ENCODE measurements at regions not wholly inside any gene's neighbourhood (a gene's known extent, or its start where the extent isn't known, plus 50 kb on each side); places are given as distances from the start of the nearest gene placed in this dataset.
"Not testable (repeated sequence)": the region's sequence is repeated elsewhere in the genome, so short reads cannot be mapped to it uniquely, and the experiment has no call there.

DNA sequence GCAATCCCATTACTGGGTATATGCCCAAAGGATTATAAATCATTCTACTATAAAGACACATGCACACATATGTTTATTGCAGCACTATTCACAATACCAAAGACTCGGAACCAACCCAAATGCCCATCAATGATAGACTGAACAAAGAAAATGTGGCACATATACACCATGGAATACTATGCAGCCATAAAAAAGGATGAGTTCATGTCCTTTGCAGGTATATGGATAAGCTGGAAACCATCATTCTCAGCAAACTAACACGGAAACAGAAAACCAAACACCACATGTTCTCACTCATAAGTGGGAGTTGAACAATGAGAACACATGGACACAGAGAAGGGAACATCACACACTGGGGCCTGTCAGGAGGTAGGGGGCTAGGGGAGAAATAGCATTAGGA, 235.7 kb downstream of the PTN start:
- not testable (repeated sequence) for TF ChIP-seq POLR2AphosphoS5 (IDR thresholded peaks at IDR 0.05; ENCODE audit: insufficient read depth, low read depth, low read length); POLR2A (IDR thresholded peaks at IDR 0.05; ENCODE audit: low read depth, low read length); FOS (IDR thresholded peaks at IDR 0.05; ENCODE audit: borderline replicate concordance, insufficient read depth, low read length); EZH2 (IDR thresholded peaks at IDR 0.05; ENCODE audit: borderline replicate concordance, low read depth, low read length, severe bottlenecking)
- TF ChIP-seq, protein P1, sequence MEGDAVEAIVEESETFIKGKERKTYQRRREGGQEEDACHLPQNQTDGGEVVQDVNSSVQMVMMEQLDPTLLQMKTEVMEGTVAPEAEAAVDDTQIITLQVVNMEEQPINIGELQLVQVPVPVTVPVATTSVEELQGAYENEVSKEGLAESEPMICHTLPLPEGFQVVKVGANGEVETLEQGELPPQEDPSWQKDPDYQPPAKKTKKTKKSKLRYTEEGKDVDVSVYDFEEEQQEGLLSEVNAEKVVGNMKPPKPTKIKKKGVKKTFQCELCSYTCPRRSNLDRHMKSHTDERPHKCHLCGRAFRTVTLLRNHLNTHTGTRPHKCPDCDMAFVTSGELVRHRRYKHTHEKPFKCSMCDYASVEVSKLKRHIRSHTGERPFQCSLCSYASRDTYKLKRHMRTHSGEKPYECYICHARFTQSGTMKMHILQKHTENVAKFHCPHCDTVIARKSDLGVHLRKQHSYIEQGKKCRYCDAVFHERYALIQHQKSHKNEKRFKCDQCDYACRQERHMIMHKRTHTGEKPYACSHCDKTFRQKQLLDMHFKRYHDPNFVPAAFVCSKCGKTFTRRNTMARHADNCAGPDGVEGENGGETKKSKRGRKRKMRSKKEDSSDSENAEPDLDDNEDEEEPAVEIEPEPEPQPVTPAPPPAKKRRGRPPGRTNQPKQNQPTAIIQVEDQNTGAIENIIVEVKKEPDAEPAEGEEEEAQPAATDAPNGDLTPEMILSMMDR (IDR thresholded peaks at IDR 0.05; ENCODE audit: extremely low read depth in 1 of 2, insufficient read depth in 1 of 2, low read depth in 1 of 2, low read length in 2 of 2), result not testable (repeated sequence)
- TF ChIP-seq, protein P2, sequence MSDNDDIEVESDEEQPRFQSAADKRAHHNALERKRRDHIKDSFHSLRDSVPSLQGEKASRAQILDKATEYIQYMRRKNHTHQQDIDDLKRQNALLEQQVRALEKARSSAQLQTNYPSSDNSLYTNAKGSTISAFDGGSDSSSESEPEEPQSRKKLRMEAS (IDR thresholded peaks at IDR 0.05; ENCODE audit: insufficient read depth, insufficient read length), result not testable (repeated sequence)
